PFSK-1 (cell line): ENCODE measurements at regions not wholly inside any gene's neighbourhood (a gene's known extent, or its start where the extent isn't known, plus 50 kb on each side); places are given as distances from the start of the nearest gene placed in this dataset.

Source experiments
- FOXP2 ChIP-seq: optimal IDR thresholded peaks from 2 replicates; pipeline ENCODE3; 2011; ENCODE audit warnings: borderline replicate concordance, control low read depth, inconsistent platforms; ENCODE audit not compliant: insufficient read depth; ENCODE audit errors: extremely low read length, extremely low read depth
- POLR2AphosphoS5 ChIP-seq: IDR thresholded peaks from 2 replicates; pipeline ENCODE4 v1.6.1; 2012; ENCODE audit warnings: low read depth, mild to moderate bottlenecking, control low read depth, low read length, moderate library complexity
- SIN3A ChIP-seq: IDR thresholded peaks from 2 replicates; pipeline ENCODE4 v1.6.1; 2012; ENCODE audit warnings: mild to moderate bottlenecking, low read length, moderate library complexity, borderline replicate concordance; ENCODE audit not compliant: insufficient read depth
- TAF1 ChIP-seq: IDR thresholded peaks from 2 replicates; pipeline ENCODE4 v1.6.1; 2012; ENCODE audit warnings: low read length, control low read depth, borderline replicate concordance; ENCODE audit not compliant: insufficient read depth
- TF ChIP-seq, protein P1 (sequence below), 2 experiments: IDR thresholded peaks; 2 replicates each; pipeline versions ENCODE4 v1.6.1 to v1.8.0; 2011 to 2012; ENCODE audit warnings: low read depth in 2 of 2, low read length in 2 of 2, control low read depth in 1 of 2, inconsistent platforms in 1 of 2, mild to moderate bottlenecking in 1 of 2, moderate library complexity in 1 of 2; ENCODE audit not compliant: insufficient read depth in 1 of 2

DNA sequence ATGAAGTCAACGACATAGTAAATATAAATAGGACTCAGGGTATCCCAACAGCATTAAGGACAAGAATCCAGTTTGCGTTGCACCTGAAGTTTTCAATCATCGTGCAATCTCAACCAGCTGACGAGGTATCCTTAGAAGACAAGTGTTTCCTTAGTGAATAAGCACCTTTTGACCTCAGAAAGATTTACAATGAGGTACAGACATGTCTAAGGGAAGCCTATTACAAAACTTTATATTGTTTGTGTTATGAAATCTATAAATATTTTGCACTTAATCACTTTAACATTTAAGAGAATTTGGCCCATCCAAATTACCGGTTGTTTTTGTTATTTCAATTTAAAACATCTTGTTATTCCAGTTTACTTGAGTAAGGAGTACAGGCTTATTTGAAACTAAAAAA lies 64.9 kb upstream of the PRICKLE2 start:
- TF ChIP-seq, protein P1, sequence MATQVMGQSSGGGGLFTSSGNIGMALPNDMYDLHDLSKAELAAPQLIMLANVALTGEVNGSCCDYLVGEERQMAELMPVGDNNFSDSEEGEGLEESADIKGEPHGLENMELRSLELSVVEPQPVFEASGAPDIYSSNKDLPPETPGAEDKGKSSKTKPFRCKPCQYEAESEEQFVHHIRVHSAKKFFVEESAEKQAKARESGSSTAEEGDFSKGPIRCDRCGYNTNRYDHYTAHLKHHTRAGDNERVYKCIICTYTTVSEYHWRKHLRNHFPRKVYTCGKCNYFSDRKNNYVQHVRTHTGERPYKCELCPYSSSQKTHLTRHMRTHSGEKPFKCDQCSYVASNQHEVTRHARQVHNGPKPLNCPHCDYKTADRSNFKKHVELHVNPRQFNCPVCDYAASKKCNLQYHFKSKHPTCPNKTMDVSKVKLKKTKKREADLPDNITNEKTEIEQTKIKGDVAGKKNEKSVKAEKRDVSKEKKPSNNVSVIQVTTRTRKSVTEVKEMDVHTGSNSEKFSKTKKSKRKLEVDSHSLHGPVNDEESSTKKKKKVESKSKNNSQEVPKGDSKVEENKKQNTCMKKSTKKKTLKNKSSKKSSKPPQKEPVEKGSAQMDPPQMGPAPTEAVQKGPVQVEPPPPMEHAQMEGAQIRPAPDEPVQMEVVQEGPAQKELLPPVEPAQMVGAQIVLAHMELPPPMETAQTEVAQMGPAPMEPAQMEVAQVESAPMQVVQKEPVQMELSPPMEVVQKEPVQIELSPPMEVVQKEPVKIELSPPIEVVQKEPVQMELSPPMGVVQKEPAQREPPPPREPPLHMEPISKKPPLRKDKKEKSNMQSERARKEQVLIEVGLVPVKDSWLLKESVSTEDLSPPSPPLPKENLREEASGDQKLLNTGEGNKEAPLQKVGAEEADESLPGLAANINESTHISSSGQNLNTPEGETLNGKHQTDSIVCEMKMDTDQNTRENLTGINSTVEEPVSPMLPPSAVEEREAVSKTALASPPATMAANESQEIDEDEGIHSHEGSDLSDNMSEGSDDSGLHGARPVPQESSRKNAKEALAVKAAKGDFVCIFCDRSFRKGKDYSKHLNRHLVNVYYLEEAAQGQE (IDR thresholded peaks at IDR 0.05; ENCODE audit: insufficient read depth in 1 of 2, low read depth in 2 of 2, low read length in 2 of 2) = no peak
- TF ChIP-seq SIN3A (no peak), TAF1 (no peak), POLR2AphosphoS5 (no peak), FOXP2 (no peak)

DNA sequence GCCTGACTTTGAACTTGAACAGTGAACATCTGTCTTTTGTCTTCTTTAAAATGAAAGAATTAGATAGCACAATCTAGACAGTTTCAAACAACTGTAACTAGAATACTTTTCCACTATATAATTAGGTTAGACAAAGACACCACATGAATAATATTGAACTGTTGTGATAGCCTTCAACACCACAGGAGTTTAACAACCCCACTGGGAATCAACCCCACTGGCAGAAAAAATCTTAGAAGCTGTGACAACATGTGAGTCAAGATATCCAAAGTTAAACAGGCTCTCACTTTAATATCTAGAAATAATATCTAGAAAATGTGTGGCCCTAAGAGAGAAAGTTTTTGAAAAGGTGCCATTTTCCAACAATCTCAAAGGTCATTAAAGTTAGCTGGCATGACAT lies 64.4 kb upstream of the PRICKLE2 start:
- TF ChIP-seq FOXP2 (no peak), TAF1 (no peak), POLR2AphosphoS5 (no peak), SIN3A (no peak)
- TF ChIP-seq, protein P1 (IDR thresholded peaks at IDR 0.05; ENCODE audit: insufficient read depth in 1 of 2, low read depth in 2 of 2, low read length in 2 of 2) = no peak

DNA sequence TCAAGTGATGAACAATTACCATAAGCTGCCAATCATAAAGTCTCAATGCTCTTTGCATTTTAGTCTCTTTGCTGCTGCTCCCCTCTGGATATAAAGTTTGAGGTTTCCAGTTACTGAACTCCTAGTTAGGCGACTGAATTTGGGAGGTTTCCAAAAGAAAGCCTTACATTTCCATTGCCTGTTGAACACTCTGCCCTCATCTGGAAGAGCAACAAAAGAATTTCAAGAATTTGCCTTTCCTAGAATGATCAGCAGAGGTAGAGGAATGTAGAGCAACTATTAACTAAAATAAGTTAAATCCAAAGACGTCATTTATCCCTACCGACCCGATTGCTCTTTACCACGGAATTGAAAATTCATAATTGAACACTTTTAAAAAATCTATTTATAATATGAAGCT lies 53.4 kb upstream of the PRICKLE2 start:
- TF ChIP-seq POLR2AphosphoS5 (no peak), FOXP2 (no peak), TAF1 (no peak), SIN3A (no peak)
- TF ChIP-seq, protein P1 (IDR thresholded peaks at IDR 0.05; ENCODE audit: insufficient read depth in 1 of 2, low read depth in 2 of 2, low read length in 2 of 2) = no peak

DNA sequence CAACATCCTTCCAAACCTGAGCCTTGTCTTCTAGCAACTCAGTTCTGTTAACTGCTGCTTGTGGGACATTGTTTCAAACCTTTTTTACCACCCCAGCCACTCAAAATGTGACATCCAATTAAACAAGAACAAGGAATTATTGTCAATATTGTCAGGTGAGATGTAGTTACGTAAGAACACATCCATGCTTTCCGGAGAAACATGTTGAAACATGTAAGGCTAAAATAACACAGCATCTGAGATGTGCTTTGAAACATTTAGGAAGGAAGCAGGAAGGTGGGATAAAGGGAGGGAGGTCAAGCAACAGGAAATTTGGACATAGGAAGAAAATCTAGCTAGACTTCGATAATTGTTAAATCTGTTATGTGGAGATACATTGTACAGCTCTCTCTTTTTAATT lies 50.9 kb upstream of the PRICKLE2 start:
- no peak for TF ChIP-seq POLR2AphosphoS5
- no peak for TF ChIP-seq TAF1
- TF ChIP-seq FOXP2 = no peak
- TF ChIP-seq, protein P1 (IDR thresholded peaks at IDR 0.05; ENCODE audit: insufficient read depth in 1 of 2, low read depth in 2 of 2, low read length in 2 of 2) = no peak
- no peak for TF ChIP-seq SIN3A
